HG02970 (cell line): ENCODE measurements at regions not wholly inside any gene's neighbourhood (a gene's known extent, or its start where the extent isn't known, plus 50 kb on each side); places are given as distances from the start of the nearest gene placed in this dataset.
A peak's percentile ranks its signal among the peaks of the same experiment; 100 is the strongest.

Experiments
- ATAC-seq: cut with Tn5 transposase; IDR thresholded peaks from one replicate; pipeline ENCODE4 v1.9.1; 2021; ENCODE audit warnings: mild to moderate bottlenecking, moderate library complexity, moderate number of reproducible peaks; ENCODE audit not compliant: unreplicated experiment, low FRiP score

GRCh38 chr17:72531729-72532128, 410.9 kb downstream of the SOX9 start:
- ATAC-seq, result no peak

DNA sequence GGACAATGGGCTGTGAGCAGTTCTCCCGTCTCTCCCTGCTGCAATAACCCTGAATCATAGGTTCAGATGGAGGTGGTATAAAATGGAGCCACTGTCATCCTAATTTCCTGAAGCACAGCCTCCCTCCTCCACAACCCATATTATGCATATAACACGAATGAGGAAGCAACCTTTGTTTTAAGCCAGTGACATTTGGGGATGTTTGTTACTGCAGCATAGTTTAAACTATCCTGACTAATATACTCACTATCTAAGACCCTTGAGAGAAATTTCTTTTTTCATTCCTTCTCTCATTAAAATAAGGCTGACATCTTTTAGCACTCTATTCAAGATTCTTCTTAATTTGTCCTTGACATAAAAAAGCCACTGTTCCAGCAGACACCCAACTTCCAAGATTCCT, 413.4 kb downstream of the SOX9 start:
- no peak for ATAC-seq

GRCh38 chr17:72534776-72535175, 414.0 kb downstream of the SOX9 start:
- no peak for ATAC-seq

DNA sequence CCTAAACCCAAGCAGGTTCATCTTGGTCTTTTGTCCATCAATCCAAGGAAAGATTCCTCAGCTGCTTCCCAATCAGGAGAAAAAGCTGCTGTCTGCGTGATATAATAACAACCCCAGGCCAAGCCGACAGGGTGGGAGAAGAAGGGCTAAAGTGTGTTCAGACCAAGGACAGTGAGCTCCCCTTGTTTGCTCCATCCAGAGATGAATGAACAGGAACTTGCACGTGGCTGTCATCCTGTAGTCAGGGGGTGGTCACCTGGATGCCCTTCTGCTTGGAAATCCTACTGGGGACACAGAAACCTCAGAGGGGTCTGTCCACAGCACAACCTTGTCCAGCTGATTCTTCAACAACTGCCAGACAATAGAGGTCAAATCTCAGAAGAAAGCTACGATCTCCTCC, 414.5 kb downstream of the SOX9 start:
- ATAC-seq, result no peak

DNA sequence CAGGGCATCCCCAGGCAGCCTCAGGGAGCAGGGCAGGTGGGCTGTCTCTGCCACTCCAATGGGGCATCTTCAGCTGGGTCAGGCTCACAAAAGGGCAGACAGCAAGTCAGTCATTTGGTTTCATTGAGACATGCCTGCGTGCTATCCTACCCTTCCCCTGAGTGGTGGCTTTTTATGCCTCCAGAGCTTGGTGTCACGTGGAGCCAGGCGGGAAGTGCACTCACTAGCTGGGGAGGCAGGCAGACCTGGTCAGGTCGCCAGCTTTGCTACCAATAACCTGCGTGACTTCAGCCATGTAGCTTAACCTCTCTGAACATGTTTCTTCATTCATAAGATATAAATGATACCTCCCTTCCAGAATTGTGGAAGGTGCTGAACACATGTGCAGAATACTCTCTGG, 415.0 kb downstream of the SOX9 start:
- ATAC-seq, result no peak

GRCh38 chr17:72536788-72537187, 416.0 kb downstream of the SOX9 start:
- no peak for ATAC-seq

- no peak for ATAC-seq
Observed at GRCh38 chr17:72538443-72538842, 417.6 kb downstream of the SOX9 start.

- ATAC-seq, result no peak
Observed at GRCh38 chr17:72538901-72539352, 418.1 kb downstream of the SOX9 start.

DNA sequence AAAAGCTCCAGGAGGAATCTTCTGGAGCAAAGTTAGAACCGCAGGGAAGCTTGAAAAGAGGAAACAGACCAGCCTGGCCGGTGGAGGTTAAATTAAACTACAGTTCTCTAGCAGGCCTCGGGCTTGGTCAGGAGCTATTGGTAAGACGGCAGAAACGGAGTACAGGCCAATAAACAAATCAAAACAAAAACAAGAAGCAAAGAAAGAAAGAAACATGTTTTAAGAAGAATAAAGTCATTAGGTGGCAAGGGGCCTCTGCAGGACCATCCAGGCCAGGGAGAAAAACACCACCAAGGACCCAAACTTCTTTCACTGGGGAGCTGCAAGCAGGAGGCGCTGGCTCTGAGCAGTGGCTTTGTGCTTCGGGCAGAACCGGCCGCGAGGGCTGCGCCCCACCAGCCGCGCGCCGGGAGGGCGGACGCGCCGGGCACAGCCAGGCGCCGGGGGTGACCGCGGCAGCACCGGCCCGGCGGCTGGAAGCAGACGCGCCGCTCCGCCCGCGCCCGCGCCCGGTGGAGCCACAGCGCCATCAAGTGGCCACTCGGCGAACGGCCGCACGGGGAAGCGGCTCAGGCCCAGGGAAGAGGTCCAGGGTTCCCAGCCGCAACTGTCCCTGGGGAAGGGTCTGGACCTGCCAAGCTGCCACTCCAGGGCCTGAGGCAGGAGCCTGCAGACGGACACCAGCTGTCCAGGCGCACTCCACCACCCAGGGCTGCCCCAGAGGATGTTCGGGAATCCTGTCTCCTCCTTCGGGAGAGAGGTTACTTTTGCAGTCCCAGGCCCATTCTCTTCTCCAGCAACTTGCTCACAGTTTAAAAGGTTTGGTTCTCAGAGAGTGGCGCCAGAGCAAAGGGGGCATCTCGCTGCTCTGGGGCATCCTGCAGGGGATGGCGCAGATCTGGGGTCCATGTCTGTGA, 419.4 kb downstream of the SOX9 start:
- peak; percentile 60 for ATAC-seq

GRCh38 chr17:72542317-72542716, 421.5 kb downstream of the SOX9 start:
- no peak for ATAC-seq

DNA sequence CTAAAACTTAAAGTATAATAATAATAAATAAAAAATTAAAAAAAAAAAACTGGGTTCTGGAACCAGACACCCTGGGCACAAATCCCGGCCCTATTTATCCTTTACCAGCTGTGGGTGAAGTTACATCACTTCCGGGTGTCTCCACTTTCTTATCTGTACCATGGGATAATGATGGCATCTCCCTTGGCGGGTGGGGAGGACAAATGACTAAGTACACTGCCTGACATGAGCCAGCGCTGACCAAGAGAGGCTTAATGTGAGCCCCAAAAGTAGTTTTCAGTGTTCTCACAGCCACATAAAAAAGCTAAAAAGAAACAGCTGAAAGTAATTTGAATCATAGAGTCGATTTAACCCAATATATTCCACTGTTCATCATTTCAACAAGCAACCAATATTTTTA, 424.9 kb downstream of the SOX9 start:
- no peak for ATAC-seq

GRCh38 chr17:72553051-72553755, 432.4 kb downstream of the SOX9 start:
- ATAC-seq, result no peak

- no peak for ATAC-seq
Observed at GRCh38 chr17:72554508-72554907, 433.7 kb downstream of the SOX9 start.

DNA sequence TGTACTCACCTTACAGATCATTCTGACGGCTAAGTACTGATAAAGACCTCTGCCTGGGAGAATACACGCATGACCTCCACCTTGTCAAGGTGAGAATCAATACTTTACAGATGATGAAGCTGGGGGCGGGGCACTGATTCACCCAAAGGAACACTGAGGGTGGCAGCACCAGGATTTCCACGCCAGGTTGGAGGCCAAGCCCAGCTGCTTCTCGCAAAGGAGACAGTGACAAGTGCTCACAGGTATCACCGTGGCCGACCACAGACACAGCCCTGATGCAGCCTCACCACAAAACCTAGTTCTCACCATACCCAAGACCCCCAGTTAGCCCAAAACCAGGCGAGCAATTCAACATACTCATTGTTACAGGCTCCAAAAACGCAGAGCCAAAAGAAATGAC, 434.2 kb downstream of the SOX9 start:
- no peak for ATAC-seq

GRCh38 chr17:72556944-72557826, 436.4 kb downstream of the SOX9 start:
- peak; percentile 59 for ATAC-seq

DNA sequence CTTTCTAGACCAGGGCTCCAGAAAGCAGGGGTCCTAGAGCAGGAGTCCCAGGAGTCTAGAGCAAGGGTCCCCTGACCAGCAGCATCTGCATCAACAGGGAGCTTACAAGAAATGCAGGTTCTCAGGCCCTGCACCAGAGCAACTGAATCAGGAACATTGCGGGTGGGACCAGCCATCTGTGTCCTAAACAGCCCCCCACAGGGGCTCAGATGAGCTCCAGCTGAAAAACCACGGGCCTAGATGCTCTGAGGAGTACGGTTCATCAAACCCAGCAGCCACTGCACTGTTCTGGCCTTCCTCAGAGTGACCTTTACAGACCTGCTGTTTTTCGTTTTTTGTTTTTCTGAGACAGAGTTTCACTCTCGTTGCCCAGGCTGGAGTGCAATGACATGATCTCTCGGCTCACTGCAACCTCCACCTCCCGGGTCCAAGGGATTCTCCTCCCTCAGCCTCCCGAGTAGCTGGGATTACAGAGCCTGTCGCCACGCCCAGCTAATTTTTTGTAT, 438.2 kb downstream of the SOX9 start:
- no peak for ATAC-seq

DNA sequence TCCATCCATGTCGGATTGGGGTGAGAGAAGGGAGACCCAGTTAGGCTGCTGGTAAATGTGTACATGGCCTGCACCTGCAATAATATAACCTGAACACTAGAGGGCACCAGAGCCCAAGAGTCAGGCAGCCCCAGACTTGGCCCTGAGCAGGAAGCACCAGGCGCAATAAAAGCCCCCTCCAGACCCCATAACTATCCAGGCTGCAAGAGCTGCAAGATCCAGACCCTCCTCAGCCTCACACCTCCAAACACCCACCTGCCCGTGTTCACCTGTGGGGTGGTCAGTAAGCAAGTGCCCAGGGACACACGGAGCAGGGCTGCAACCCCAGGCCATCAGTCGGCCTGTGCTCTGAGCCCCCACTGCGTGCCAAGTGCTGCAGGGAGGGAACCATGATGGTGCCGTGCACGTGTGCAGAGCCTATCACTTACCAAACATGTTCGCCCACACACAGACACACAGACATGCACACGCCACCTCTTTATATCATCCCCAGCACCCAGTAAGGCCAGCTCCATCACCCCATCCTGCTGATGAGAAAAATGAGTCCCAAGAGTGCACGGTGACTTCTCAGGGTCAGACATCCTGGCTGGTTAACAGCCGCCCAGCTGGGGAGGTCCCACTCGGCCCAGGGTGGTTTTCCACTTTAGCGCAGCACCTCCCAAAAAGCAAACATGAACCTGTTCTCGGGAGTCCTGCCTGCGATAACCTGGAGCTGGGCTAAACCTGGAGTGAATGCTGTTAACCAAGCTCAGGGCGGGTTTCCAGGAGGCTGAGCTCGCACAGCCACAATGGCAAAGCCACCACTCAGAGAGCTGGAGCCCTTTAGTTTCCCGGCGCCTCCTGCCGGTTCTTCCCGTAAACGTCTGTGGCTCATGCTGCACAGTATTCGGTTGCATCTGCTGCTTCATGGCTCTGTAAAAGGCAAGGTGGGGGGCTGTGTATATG, 439.8 kb downstream of the SOX9 start:
- no peak for ATAC-seq

GRCh38 chr17:72561266-72561665, 440.4 kb downstream of the SOX9 start:
- no peak for ATAC-seq

DNA sequence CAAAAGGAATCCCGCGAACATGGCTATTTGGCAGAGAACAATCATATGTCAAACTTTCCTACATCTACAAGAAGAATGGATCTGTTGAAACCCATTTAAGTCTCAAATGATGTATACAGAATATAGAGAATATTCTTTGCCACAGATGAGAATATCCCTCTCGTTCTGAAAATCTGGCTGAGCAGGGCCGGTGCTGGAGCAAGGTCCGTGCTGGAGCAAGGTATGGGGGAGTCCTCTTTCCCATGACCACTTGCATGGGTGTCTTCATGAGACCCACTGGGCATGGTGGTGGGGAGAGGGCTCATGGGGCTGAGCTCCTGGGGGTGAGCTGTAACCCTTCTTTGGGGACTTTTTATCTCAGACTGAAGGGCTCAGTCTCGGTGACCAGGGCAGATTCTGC, 440.9 kb downstream of the SOX9 start:
- no peak for ATAC-seq
